SHP77 (cell line): ENCODE measurements at regions not wholly inside any gene's neighbourhood (a gene's known extent, or its start where the extent isn't known, plus 50 kb on each side); places are given as distances from the start of the nearest gene placed in this dataset.
"Not testable (repeated sequence)": the region's sequence is repeated elsewhere in the genome, so short reads cannot be mapped to it uniquely, and the experiment has no call there.

Experiments
- DNase-seq, 2 experiments: peaks; one replicate each; lab custom pipeline; 2025; lab: John Stamatoyannopoulos, UW

DNA sequence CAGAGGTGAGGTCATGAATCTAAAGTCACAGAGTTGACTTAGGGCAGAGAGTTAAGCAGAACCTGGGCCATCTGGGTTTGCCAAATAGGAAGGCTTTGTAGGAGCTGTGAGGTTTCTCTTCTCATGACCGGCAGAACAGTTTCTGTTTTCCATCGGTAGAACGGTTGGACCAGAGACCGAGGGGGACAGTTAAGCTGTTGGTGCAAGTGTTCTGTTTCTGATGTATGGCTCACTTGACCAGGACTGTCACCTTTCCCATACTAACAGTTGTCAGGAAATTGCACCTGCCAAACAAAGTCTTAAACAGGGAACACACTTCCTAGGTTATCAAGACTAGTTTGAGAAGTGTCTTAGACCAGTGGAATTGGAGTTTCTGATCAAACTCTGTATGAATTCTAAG is 158.3 kb downstream of the PDCD6IP start:
- DNase-seq: no peak

DNA sequence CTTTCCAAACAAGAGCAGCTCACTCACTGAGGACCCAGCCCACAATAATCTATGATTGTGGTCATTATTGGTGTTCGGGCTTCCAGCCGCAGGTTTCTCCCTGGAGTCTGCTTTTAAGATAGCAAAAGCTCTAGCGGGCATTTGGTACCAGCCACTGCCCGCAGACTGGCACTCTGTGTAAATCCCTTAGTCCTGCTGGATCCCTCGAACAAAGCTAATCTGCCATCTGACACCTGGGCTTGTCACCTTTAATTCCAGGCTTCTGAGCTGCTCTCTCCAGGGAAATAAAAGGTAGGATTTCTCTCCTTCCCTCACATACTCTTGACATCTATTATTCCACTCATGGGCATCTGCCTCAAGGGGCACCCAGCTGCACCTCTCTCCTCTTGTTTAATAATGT is 158.7 kb downstream of the PDCD6IP start:
- no peak for DNase-seq

DNA sequence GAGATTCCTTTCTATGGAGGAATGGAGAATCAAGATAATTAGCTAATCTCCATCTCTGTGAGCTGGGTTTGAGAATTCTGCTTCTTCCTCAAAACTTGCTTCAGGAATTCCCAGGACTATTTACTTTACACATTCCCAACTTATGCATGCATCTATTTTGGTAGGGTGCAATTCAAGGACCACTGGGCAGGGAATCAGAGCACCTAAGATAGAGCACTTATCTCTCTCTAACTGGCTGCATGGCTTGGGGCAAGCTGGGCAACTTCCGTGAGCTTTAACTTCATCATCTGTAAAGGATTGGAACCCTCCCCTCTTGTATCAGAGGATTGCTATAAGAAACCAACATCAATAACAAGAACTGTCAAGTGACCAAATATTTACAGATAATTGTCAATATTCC is 160.2 kb downstream of the PDCD6IP start:
- DNase-seq: no peak

DNA sequence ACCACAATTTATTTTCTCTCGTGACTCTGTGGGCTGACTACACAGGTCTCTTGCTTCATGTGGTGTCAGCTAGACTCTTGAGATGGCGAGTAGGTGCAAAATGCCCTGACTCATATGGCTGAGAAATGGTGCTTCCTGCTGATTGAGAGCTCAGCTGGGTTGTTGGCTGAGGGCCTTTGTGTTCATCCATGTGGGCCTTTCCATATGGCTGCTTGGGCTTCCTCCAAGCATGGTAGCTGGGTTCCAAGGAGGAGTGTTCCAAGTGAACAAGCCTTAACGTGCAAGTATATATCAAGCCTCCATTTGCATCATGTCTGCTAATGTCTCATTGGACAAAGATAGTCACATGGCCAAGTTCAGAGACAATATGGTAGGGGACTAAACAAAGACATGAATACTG is 164.0 kb downstream of the PDCD6IP start:
- no peak for DNase-seq

DNA sequence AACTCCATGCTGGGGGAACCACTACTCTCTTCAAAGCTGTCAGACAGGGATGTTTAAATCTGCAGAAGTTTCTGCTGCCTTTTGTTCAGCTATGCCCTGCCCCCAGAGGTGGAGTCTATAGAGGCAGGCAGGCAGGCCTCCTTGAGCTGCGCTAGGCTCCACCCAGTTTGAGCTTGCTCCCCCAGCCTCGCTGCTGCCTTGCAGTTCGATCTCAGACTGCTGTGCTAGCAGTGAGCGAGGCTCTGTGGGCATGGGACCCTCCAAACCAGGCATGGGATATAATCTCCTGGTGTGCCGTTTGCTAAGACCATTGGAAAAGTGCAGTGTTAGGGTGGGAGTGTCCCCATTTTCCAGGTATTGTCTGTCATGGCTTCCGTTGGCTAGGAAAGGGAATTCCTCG is 171.8 kb downstream of the PDCD6IP start:
- not testable (repeated sequence) for DNase-seq

DNA sequence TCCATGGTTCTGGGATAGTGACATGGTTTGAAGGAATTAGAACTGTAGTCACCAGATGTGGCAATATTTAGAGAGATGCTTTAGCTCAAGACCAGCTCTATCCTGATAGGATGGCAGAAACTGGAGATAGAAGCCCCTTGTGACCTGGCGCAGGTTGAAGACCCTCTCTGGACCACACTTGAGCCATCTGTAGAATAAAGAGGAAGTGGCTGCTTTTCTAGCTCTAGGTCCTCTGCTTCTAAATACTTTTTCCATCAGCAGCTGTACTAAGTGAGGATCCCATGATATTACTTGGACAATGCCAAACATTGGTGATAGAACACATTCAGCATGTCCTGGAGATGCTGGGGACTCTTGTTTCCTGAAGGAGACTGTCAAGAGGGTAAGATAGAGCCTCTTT is 172.6 kb downstream of the PDCD6IP start:
- no peak for DNase-seq

DNA sequence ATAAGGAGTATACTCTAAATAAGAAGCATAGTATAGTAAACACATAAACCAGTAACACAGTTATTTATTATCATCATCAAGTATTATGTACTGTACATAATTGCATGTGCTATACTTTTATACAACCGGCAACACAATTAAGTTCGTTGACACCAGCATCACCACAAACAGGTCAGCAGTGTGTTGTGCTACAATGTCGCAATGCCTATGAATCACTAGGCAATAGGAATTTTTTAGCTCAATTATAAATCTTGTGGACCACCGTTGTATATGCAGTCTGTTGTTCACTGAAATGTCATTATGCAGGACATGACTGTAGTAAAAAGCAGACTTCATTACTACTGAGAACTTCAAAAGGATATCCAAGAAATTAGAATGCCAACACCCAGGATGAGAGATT is 177.0 kb downstream of the PDCD6IP start:
- DNase-seq: no peak

DNA sequence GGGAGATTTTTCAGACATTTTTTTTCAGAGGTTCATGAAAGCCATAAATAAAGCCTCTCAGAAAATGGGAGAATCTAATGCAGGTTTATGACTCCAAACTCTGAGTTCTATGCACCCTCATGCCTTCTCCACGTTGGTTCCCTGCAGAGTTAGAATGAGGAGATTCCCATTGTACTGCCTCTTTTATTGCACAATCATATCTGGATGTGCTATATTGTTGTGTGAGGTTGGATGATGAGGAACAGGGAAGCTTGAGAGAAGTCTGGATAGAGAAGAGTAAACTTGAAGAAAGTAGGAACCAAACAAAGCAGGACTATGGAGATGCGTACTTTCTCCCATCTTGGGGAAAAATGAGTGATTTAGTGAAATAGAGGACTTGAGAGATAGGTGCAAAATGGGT is 178.8 kb downstream of the PDCD6IP start:
- DNase-seq: no peak

DNA sequence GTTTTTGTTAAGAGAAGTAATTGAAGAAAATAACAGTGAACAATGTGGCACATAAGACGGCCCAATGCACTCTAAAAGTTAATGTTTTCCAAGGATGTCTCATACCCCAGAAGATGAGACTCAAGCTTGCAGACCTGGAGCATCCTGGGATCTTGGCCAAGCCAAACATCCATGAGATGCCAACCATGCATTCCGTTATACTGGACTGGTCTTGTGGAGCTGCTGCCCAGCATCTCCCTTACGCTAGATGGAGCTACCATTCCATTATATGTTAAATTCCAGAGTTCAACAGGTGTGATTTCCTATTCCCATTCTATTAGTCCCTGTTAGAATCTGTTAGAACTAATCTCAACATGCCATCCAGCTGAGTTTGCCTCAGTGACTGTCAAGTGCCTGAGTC is 181.8 kb downstream of the PDCD6IP start:
- peak; percentile 4 to 23 for DNase-seq

DNA sequence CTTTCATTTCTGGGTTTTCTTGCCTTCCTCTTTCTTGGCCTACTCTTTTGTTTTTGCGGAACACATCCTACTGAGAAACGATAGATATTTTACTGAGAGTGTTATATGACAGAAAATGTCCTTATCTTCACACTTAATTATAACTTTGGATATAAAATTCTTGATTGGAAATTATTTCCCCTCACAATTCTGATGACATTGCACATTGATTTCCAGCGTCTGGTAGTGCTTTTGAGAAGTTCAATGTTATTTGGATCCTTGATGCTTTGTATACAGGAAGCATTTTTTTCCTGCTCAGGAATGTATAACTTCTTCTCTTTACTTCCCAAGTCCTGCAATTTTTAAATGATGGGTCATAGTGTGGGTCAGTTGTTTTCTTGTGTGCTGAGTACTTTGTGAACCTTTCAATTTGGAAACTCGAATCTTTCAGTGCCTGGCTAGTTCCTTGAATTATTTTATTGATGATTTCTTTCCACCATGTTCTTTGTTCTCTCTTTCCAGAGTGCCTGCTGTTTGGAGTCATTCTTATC is 183.9 kb downstream of the PDCD6IP start:
- no peak for DNase-seq

DNA sequence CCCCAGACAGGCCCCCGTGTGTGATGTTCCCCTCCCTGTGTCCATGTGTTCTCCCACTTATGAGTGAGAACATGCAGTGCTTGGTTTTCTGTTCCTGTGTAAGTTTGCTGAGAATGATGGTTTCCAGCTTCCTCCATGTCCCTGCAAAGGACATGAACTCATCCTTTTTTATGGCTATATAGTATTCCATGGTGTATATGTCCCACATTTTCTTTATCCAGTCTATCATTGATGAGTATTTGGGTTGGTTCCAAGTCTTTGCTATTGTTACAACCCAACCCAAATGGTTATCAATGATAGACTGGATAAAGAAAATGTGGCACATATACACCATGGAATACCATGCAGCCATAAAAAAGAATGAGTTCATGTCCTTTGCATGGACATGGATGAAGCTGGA is 184.5 kb downstream of the PDCD6IP start:
- DNase-seq: not testable (repeated sequence)

DNA sequence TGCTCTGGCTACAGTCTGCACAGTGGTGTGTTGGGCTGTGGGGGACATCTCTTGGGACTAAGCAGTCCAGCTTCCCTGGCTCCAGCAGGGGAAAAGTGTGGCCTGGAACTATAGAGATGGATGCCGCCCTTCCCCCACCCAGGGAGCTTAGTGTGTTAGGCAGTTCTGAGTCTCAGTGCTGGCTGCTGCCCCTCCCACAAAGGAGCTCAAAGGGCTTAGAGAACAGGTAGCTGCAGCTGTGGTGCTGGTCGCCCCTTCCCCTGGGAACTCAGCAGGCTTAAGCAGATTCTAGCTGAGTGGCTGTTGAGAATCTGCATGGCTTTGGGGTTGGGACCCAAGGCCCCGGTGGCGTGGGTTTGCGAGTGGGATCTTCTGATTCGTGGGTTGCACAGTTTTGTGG is 190.8 kb downstream of the PDCD6IP start:
- no peak for DNase-seq

DNA sequence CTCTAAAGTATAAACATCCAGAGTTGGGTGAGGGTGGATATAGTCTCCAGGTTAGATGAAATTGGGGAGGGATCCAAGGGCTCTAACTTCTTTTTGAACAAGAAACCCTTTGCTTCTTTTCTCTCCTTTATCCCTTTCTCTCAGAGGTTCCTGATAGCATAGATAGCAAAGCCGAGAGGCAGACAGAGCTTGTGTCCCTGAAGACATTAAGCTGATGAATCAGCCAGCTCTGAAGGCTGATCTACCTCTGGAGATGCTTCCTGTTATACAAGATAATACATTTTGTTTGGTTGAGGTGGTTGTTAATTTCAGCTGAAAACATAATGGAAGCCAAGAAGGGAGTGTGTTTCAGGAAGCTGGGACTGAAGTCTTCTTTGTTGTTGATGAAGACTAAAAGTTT is 193.2 kb downstream of the PDCD6IP start:
- no peak for DNase-seq

DNA sequence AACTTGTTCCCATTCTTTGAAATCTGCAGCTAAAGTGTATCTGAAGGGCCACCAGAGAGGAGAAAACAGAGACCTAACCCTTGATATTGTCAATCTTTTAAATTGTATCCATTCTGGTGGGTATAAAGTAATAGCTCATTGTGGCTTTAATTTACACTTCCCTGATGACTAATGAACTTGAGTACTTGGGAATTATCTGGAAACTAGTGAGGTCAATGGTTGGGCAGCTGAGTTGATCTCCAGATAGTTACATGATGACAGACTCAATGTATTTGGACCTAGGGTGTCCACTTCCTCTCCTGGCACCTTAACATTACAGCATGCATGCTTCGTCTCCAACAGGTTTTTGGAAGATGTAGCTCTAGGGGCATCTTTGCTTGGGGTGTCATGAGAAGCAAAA is 195.2 kb downstream of the PDCD6IP start:
- DNase-seq: no peak

DNA sequence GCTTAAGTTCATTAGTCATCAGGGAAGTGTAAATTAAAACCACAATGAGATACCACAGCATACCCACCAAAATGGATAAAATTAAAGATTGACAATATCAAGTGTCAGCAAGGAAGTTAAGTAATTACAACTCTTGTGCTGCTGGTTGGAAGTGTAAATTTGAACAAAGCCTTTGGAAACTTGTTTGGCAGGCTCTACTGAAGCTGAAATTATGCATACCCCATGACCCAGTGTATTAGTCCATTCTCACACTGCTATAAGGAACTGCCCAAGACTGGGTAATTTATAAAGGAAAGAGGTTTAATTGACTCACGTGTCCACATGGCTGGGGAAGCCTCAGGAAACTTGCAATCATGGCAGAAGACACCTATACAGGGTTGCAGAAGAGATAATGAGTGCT is 196.1 kb downstream of the PDCD6IP start:
- DNase-seq: no peak

DNA sequence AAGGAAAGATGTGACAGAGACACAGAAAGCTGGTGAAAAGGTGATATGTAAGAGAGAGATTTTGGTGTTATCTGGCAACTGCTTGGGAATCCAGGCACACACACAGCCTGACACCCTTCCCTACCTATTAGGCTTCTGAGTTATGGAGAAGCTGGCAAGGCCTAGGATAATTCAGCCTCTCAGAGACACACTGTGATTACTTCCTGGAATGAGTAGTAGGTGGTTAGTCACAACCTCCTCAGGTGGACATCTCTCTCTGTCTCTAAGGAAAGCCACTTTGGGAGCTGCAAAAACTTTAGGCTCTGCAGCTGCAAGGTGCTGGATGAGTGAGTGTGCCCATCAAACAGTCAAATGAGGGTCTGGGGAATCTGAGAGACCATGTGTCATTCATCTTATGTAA is 201.9 kb downstream of the PDCD6IP start:
- DNase-seq: no peak

DNA sequence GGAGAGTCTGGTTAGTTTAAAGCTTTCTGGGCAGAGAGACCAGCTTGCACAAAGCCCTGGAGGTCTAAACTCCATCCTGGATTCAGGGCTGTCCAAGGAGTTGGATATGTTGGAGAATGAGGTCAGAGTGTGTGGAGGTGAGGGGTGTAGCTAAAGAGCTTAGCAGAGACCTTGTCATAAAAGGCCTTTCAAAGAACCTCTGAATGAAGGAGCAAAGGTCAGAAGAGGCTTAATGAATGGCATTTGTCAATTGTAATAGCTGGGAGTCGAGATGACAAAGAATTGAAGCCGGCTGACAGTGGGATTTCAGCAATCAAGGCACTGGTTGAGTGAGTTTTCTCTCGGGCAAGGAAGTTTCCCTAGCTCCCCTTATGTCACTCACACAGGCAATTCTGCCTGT is 202.6 kb downstream of the PDCD6IP start:
- no peak for DNase-seq

DNA sequence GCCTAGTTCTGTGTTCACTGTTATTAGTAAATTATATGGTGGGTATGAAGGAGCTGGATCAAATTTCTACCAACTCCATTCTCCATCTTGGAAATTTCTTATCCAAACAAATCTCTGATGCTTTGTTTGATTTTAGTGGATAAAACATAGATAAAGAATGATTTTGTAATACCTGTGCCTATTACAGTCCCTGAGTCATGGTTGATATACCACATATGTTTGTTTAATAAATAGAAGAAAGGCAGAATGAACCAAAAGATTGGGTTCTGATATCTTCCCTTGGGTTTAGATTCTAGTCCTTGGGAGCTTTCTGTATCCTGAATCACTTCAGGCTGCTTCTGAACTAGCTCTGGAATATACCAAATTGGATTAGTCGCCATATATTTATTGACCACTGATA is 203.6 kb downstream of the PDCD6IP start:
- DNase-seq: no peak

DNA sequence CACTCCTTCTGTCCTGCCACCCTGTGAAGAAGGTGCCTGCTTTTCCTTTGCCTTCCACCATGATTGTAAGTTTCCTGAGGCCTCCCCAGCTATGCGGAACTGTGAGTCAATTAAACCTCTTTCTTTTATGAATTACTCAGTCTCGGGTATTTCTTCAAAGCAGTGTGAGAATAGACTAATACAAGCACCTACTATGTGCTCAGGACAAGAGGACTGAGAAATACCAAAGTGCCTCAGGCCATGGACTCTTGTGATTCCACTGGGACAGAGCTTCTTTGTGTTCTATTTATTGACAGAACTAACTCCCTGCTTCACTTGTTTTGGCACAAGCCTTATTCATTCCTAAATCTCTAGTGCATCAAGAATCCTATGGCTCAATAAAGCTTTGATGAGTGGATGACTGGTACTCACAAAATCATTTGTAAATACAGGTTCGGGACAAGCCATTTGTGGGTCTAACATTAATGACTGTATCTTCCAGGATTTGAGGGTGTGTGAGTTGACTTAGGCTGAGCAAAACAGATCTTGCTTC is 204.2 kb downstream of the PDCD6IP start:
- DNase-seq: no peak

DNA sequence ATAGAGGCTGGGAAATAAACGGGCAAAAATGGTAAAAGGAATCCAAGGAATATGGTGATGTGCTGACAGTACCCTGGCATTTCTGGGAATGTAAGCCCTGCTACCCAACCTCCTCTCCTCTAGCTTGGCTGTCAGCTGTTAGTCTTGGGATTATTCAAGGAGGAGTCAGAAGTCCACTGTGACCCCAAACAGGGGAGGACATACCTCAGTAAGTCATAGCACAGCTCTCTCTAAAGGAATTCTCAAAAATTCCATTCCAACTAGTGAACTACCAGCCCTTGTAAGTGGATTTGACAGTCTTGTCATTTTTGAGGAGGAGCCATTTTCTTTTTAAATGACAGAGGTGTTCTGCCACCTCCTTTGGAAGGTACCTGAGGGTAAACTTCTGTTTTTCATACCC is 207.5 kb downstream of the PDCD6IP start:
- DNase-seq: no peak

DNA sequence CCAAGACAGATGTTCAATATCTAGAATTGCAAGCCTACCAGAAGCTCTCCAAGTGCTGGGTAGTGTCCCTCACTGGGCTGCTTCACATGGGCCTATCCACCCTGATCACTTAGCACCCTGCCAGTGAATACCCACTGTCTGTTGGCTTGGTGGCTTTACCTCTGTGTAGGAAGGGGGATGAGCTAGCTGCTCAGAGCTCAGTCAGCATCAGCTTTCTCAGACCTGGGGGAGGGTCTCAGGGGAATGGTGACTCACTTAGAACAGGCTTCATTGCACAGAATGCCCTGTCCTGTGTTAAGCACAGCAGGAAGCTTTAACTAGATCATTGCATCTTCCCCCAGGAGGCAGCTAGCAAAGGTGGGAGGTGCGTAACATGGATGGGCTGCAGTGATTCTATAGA is 209.8 kb downstream of the PDCD6IP start:
- no peak for DNase-seq

DNA sequence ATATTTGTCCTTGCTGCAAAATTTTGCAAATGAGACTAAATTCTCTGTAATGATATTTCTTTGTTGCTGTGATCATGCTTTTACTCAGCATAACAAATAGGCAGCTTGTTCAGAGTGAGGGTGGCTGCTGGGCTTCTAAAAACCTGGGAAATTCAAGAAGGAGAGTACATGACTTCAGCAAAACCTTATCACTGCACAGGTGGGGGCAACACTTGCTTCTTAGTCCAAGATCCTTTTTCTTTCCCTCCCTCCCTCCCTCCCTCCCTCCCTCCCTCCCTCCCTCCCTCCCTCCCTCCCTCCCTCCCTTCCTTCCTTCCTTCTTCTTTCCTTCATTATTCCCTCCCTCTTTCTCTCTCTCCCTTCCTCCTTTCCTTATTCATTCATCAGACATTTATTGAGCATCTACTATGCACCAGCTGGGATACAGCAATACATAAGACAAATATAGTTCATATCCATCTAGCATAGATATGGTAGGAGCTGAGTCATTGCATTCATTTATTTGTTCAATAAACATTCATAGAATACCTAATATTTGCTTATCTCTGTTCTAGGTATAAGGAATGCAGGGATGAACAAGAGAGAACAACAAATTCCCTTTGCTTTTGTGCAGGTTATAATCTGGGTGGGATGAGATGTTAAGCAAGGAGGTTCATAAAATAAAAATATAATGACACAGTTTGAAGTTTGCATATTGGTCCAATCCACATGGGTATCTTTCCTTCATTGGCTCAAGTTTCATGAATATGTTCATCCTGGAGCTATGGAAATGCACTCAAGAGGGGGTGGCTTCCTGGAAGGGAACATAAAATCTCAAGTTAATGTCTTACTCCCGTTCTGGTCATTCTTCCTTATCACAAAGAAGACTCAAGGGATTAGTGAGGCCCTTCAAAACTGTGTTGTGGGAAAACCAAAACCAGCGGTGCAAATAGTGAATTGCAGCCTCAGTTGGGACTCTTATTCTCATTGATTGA is 210.7 kb downstream of the PDCD6IP start:
- DNase-seq: no peak
